ENCODE measurements at regions not wholly inside any gene's neighbourhood (a gene's known extent, or its start where the extent isn't known, plus 50 kb on each side); places are given as distances from the start of the nearest gene placed in this dataset.

- no peaks in the 10 kb centered on the region for H3K36me3 ChIP-seq
- 92 to 100% methylated on average over 1 to 7 of the region's 7 CpGs for WGBS, 2 donors (ENCODE audit: low coverage in 1 of 2)
- no peaks in the 10 kb centered on the region for H3K27me3 ChIP-seq
- intact Hi-C loops (cut with DNase I; ENCODE audit: low total_unique reads) (no loop called here), in situ Hi-C loops (cut with MboI; ENCODE audit: low pct_ligation_motif_present in 1 of 4, low pct_unique_long_range_greater_than_20kb in 1 of 4, low sequenced_read_pairs in 3 of 4) (no loop called here)
- TF ChIP-seq CTCF (IDR thresholded peaks at IDR 0.05): no peak
- TF ChIP-seq POLR2A (IDR thresholded peaks at IDR 0.05): no peak
- TF ChIP-seq EP300 (IDR thresholded peaks at IDR 0.05; ENCODE audit: low read depth): no peak
- no peak for TF ChIP-seq POLR2AphosphoS5 (IDR thresholded peaks at IDR 0.05)
- DNase-seq: no peak
- no peak overlapping the region for H3K27ac ChIP-seq
- no peaks in the 10 kb centered on the region for H3K4me1 ChIP-seq
- H3K4me3 ChIP-seq: no peak overlapping the region
- no peaks in the 10 kb centered on the region for H3K9me3 ChIP-seq
Measured at GRCh38 chr19:5273782-5274181, 66.8 kb downstream of the PTPRS start.

DNA sequence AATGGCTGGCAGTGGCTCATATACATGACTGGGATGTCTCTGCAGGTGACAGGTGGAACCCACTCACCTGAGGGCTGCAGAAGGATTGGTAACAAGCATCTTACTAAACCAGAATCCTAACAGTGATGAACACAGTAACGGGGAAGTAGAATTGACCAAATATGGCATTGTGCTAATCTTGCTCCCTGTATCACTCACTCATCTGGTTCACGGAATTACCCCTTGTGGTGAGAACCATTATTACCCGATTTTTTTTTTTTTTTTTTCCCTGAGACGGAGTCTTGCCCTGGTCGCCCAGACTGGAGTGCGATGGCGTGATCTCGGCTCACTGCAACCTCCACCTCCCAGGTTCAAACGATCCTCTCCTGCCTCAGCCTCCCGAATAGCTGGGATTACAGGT is 69.5 kb downstream of the PTPRS start:
- Histone ChIP-seq H3K27me3 (no peaks in the 10 kb centered on the region), H3K36me3 (no peaks in the 10 kb centered on the region), H3K4me1 (no peaks in the 10 kb centered on the region), H3K4me3 (no peak overlapping the region), H3K27ac (no peak overlapping the region), H3K9me3 (no peaks in the 10 kb centered on the region)
- in situ Hi-C loops (cut with MboI; ENCODE audit: low pct_ligation_motif_present in 1 of 4, low pct_unique_long_range_greater_than_20kb in 1 of 4, low sequenced_read_pairs in 3 of 4) (no loop called here), intact Hi-C loops (cut with DNase I; ENCODE audit: low total_unique reads) (no loop called here)
- DNase-seq: no peak
- peak in 1 of 5 experiments; percentile 11 for TF ChIP-seq CTCF (IDR thresholded peaks at IDR 0.05)
- TF ChIP-seq POLR2A (IDR thresholded peaks at IDR 0.05): no peak
- WGBS, 2 donors (ENCODE audit: low coverage in 1 of 2): 61 to 69% methylated on average over 4 to 10 of the region's 10 CpGs

GRCh38 chr19:5269926-5270325 is 70.7 kb downstream of the PTPRS start:
- Histone ChIP-seq H3K4me3 (no peak overlapping the region), H3K9me3 (no peaks in the 10 kb centered on the region), H3K4me1 (no peaks in the 10 kb centered on the region), H3K27me3 (no peaks in the 10 kb centered on the region), H3K27ac (no peak overlapping the region), H3K36me3 (no peaks in the 10 kb centered on the region)
- in situ Hi-C loops (cut with MboI; ENCODE audit: low pct_ligation_motif_present in 1 of 4, low pct_unique_long_range_greater_than_20kb in 1 of 4, low sequenced_read_pairs in 3 of 4) (no loop called here), intact Hi-C loops (cut with DNase I; ENCODE audit: low total_unique reads) (no loop called here)
- 60 to 73% methylated on average over 1 to 9 of the region's 9 CpGs for WGBS, 2 donors (ENCODE audit: low coverage in 1 of 2)
- DNase-seq: no peak
- TF ChIP-seq POLR2AphosphoS5 (IDR thresholded peaks at IDR 0.05): no peak
- TF ChIP-seq CTCF (IDR thresholded peaks at IDR 0.05): no peak
- TF ChIP-seq EP300 (IDR thresholded peaks at IDR 0.05; ENCODE audit: low read depth): no peak
- no peak for TF ChIP-seq POLR2A (IDR thresholded peaks at IDR 0.05)

DNA sequence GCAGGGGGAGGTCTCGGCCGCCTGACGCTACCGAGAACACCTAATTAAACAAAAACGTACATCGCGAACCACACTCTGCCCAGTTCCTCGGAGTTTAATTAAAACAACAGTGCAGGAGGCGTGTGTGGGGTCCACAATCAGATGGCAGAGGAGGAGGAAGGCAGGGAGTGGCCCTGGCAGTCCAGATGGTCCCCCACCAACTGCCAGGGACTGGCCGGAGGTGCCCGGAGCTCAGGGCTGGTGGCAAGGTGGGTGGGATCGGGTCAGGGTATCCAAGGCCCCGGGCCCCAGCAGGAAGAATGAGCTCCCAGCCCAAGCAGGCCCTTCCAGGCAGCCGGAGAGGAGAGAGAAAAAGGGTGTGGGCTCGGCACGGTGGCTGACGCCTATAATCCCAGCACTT is 71.3 kb downstream of the PTPRS start:
- TF ChIP-seq EP300 (IDR thresholded peaks at IDR 0.05; ENCODE audit: low read depth): no peak
- no peak for TF ChIP-seq POLR2AphosphoS5 (IDR thresholded peaks at IDR 0.05)
- TF ChIP-seq POLR2A (IDR thresholded peaks at IDR 0.05): no peak
- no peak for TF ChIP-seq CTCF (IDR thresholded peaks at IDR 0.05)
- H3K9me3 ChIP-seq: no peaks in the 10 kb centered on the region
- 83 to 84% methylated on average over 10 to 17 of the region's 17 CpGs for WGBS, 2 donors (ENCODE audit: low coverage in 1 of 2)
- H3K4me3 ChIP-seq: no peak overlapping the region
- intact Hi-C loops (cut with DNase I; ENCODE audit: low total_unique reads): no loop called here
- H3K36me3 ChIP-seq: no peaks in the 10 kb centered on the region
- no peaks in the 10 kb centered on the region for H3K27me3 ChIP-seq
- DNase-seq: no peak
- in situ Hi-C loops (cut with MboI; ENCODE audit: low pct_ligation_motif_present in 1 of 4, low pct_unique_long_range_greater_than_20kb in 1 of 4, low sequenced_read_pairs in 3 of 4): no loop called here
- no peaks in the 10 kb centered on the region for H3K4me1 ChIP-seq
- H3K27ac ChIP-seq: no peak overlapping the region

Measured in transverse colon (tissue), 4 donors.